GM21360 (cell line): ENCODE measurements at regions not wholly inside any gene's neighbourhood (a gene's known extent, or its start where the extent isn't known, plus 50 kb on each side); places are given as distances from the start of the nearest gene placed in this dataset.

Experiments
- ATAC-seq: cut with Tn5 transposase; IDR thresholded peaks from one replicate; pipeline ENCODE4 v1.9.1; 2021; ENCODE audit warnings: mild to moderate bottlenecking, moderate library complexity; ENCODE audit not compliant: unreplicated experiment

- ATAC-seq: no peak
Observed at GRCh38 chr1:56017336-56017735, 562.0 kb downstream of the PLPP3 start.

- ATAC-seq: no peak
Observed at GRCh38 chr1:56003846-56004245, 575.5 kb downstream of the PLPP3 start.

GRCh38 chr1:56002231-56002630 lies 577.1 kb downstream of the PLPP3 start:
- ATAC-seq: no peak

- ATAC-seq: no peak
Observed at GRCh38 chr1:56000424-56000823, 578.9 kb downstream of the PLPP3 start.

- ATAC-seq: no peak
Observed at GRCh38 chr1:55997536-55997935, 581.8 kb downstream of the PLPP3 start.

GRCh38 chr1:55993646-55994318 lies 585.6 kb downstream of the PLPP3 start:
- no peak for ATAC-seq

GRCh38 chr1:55990007-55990406 lies 589.4 kb downstream of the PLPP3 start:
- ATAC-seq: no peak

GRCh38 chr1:55988963-55989452 lies 590.4 kb downstream of the PLPP3 start:
- no peak for ATAC-seq

- no peak for ATAC-seq
Observed at GRCh38 chr1:55987491-55988249, 591.7 kb downstream of the PLPP3 start.

- ATAC-seq: no peak
Observed at GRCh38 chr1:55986003-55986402, 593.4 kb downstream of the PLPP3 start.

- no peak for ATAC-seq
Observed at GRCh38 chr1:55981010-55981650, 598.2 kb downstream of the PLPP3 start.

- no peak for ATAC-seq
Observed at GRCh38 chr1:55980582-55980981, 598.8 kb downstream of the PLPP3 start.

GRCh38 chr1:55974714-55975441 lies 604.5 kb downstream of the PLPP3 start:
- no peak for ATAC-seq

- no peak for ATAC-seq
Observed at GRCh38 chr1:55970526-55971110, 608.7 kb downstream of the PLPP3 start.

- ATAC-seq: no peak
Observed at GRCh38 chr1:55969322-55969721, 610.0 kb downstream of the PLPP3 start.

- ATAC-seq: no peak
Observed at GRCh38 chr1:55968661-55969060, 610.7 kb downstream of the PLPP3 start.

GRCh38 chr1:55965981-55966461 lies 613.3 kb downstream of the PLPP3 start:
- ATAC-seq: no peak

- ATAC-seq: no peak
Observed at GRCh38 chr1:55962472-55962871, 616.9 kb downstream of the PLPP3 start.

- ATAC-seq: no peak
Observed at GRCh38 chr1:55959136-55959548, 620.2 kb downstream of the PLPP3 start.

GRCh38 chr1:55958498-55958897 lies 620.9 kb downstream of the PLPP3 start:
- no peak for ATAC-seq

GRCh38 chr1:55957276-55957675 lies 622.1 kb downstream of the PLPP3 start:
- no peak for ATAC-seq
